NB4 (cell line): ENCODE measurements at regions not wholly inside any gene's neighbourhood (a gene's known extent, or its start where the extent isn't known, plus 50 kb on each side); places are given as distances from the start of the nearest gene placed in this dataset.

Source experiments
- DNase-seq: peaks from one replicate; pipeline ENCODE4 v3.0.0; 2010; ENCODE audit warnings: low read depth
- H3K4me3 ChIP-seq: one replicate; pipeline ENCODE4 v1.5.1; 2011; ENCODE audit warnings: mild to moderate bottlenecking, low read depth, low read length, moderate library complexity
- MYC ChIP-seq: IDR thresholded peaks from 2 replicates; pipeline ENCODE4 v1.6.1; 2011; ENCODE audit warnings: low read depth, low read length
- POLR2A ChIP-seq: IDR thresholded peaks from 2 replicates; pipeline ENCODE4 v1.6.1; 2011; ENCODE audit warnings: mild to moderate bottlenecking; ENCODE audit not compliant: insufficient read length; ENCODE audit errors: extremely low read depth
- TF ChIP-seq, protein P1 (sequence below): IDR thresholded peaks from one replicate; pipeline ENCODE4 v1.5.1; 2012; ENCODE audit warnings: low read depth, low read length
- TF ChIP-seq, protein P2 (sequence below): IDR thresholded peaks from 2 replicates; pipeline ENCODE4 v1.6.1; 2011; ENCODE audit warnings: low read depth, low read length

DNA sequence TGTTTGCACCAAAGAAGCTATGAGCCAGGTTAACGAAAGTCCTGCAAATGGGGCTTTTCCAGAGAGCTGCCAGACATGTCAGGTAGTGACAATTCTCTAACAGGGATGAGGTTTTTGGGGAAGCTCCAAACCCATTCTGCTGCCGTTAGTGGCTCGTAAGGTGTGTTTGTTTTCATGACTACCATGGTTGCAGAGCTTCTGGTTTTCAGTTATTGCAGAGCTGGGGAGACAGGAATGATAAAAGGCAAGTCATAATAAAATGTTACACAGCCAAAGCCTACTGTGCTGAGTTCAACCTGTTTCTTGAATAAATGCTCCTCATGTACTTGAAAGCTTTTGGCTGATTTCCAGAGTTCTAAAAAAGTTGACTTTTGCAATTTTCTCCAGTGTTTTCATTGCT lies 209.2 kb upstream of the STK17B start:
- DNase-seq, result no peak
- no peak for TF ChIP-seq POLR2A
- TF ChIP-seq, protein P1, sequence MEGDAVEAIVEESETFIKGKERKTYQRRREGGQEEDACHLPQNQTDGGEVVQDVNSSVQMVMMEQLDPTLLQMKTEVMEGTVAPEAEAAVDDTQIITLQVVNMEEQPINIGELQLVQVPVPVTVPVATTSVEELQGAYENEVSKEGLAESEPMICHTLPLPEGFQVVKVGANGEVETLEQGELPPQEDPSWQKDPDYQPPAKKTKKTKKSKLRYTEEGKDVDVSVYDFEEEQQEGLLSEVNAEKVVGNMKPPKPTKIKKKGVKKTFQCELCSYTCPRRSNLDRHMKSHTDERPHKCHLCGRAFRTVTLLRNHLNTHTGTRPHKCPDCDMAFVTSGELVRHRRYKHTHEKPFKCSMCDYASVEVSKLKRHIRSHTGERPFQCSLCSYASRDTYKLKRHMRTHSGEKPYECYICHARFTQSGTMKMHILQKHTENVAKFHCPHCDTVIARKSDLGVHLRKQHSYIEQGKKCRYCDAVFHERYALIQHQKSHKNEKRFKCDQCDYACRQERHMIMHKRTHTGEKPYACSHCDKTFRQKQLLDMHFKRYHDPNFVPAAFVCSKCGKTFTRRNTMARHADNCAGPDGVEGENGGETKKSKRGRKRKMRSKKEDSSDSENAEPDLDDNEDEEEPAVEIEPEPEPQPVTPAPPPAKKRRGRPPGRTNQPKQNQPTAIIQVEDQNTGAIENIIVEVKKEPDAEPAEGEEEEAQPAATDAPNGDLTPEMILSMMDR, result no peak
- TF ChIP-seq, protein P2, sequence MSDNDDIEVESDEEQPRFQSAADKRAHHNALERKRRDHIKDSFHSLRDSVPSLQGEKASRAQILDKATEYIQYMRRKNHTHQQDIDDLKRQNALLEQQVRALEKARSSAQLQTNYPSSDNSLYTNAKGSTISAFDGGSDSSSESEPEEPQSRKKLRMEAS, result no peak
- TF ChIP-seq MYC, result no peak
- no peak overlapping the region for H3K4me3 ChIP-seq

DNA sequence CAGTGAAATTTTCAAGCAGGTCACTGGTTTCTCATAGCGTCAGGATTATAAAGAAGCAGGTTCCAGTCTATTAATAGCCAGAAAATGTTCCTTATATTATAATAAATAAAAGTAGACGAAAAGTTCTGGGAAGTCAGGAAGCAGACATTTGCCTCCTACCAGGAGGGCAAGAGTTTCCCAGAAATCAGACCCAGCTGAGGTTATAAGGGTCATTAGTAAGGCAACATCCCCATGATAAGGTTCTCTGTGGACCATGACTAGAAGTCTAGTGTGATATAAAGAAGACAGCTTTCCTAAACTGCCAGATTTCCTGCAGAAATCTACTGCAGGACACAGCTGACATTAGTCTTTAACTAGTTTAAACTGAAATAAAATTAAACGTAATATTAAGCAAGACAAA lies 210.1 kb upstream of the STK17B start:
- TF ChIP-seq POLR2A (no peak), MYC (no peak)
- TF ChIP-seq, protein P2, result no peak
- TF ChIP-seq, protein P1, result no peak
- DNase-seq, result no peak

DNA sequence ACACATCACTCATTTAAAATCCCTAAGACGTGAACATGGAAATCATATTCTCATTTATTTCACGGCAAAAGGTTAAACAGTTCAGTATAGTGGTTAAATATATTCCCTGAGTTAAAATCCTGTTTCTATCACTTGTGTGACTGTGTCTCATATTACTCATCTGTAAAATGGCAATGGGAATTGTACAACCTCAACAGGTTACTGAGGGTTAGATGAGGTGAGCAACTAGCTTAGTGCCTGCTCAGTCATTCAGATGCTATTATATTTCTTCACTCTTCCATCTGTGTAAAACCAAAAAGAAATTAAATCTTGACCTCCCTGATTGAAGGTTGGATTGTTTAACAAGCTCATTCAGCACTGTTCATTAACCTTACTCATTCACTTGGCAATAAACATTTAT lies 212.4 kb upstream of the STK17B start:
- DNase-seq, result no peak
- no peak overlapping the region for H3K4me3 ChIP-seq
- TF ChIP-seq, protein P2, result no peak
- TF ChIP-seq MYC, result no peak
- TF ChIP-seq POLR2A, result no peak
- TF ChIP-seq, protein P1, result no peak

More for the DNA sequence above, 210.1 kb upstream of the STK17B start:
- H3K4me3 ChIP-seq, result no peak overlapping the region

DNA sequence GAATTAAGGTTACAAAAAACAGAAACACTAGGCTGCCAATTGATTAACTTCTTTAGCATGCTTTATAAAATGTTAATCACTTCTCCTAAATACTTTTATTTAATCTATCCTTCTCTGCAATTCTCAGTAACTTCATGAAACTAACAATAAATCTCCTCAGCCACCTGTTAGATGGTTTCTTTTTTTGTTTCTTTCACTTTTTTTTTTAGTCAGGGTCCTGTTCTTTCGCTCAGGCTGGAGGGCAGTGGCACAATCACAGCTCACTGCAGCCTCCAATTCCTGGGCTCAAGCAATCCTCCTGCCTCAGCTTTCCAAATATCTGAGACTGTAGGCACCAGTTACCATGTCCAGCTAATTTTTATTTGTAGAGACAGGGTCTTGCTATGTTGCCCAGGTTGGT lies 213.4 kb upstream of the STK17B start:
- TF ChIP-seq MYC, result no peak
- TF ChIP-seq, protein P2, result no peak
- TF ChIP-seq POLR2A, result no peak
- TF ChIP-seq, protein P1, result no peak
- no peak overlapping the region for H3K4me3 ChIP-seq
- DNase-seq, result no peak

DNA sequence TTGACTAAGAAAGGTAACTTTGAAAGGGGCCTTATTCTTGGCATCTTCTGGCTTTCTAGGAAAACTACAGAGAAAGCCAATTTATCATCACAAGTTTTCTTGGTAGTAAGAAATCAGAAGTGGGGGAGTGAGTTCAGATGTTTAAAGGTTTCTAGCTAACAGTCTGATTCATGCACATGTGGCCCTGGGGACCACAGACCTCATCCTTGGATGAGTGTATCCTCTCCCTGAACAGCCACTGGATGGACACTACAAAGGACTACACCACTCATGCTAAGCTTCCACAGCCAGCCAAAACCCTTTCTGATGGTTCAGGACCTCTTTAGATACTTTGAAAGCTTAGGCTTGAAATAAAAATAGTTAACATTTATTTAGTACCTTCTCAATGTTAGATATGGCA lies 218.3 kb upstream of the STK17B start:
- H3K4me3 ChIP-seq, result no peak overlapping the region
- TF ChIP-seq POLR2A, result no peak
- no peak for TF ChIP-seq MYC
- TF ChIP-seq, protein P2, result no peak
- TF ChIP-seq, protein P1, result no peak
- no peak for DNase-seq
